Sigmoid colon (tissue), 6 donors: ENCODE measurements at regions not wholly inside any gene's neighbourhood (a gene's known extent, or its start where the extent isn't known, plus 50 kb on each side); places are given as distances from the start of the nearest gene placed in this dataset.
A peak's percentile ranks its signal among the peaks of the same experiment; 100 is the strongest.

Experiments used
- DNase-seq: peaks from one replicate; pipeline ENCODE4 v3.0.0-alpha.2; 2019
- H3K27ac ChIP-seq, 4 donors: fragments of 200-600 bp; sonication (generic); one replicate each; pipeline ENCODE4 v1.5.1; 2016 to 2019; ENCODE audit warnings: mild to moderate bottlenecking in 1 of 4
- H3K27me3 ChIP-seq, 3 donors: fragments of 200-600 bp; sonication (generic); one replicate each; pipeline ENCODE4 v1.5.1; 2019; ENCODE audit warnings: mild to moderate bottlenecking in 1 of 3
- H3K36me3 ChIP-seq, 4 donors: fragments of 200-600 bp; sonication (generic); one replicate each; pipeline ENCODE4 v1.5.1; 2016 to 2019
- H3K4me1 ChIP-seq, 4 donors: fragments of 200-600 bp; sonication (generic); one replicate each; pipeline ENCODE4 v1.5.1; 2017 to 2019
- H3K4me3 ChIP-seq, 4 donors: fragments of 200-600 bp; sonication (generic); one replicate each; pipeline ENCODE4 v1.5.1; 2017 to 2019; ENCODE audit warnings: mild to moderate bottlenecking in 2 of 4, moderate library complexity in 1 of 4
- H3K9me3 ChIP-seq, 4 donors: fragments of 200-600 bp in 3 of 4; sonication (generic) in 3 of 4; one replicate each; pipeline versions ENCODE4 v1.5.1 to v1.6.1; 2013 to 2019
- EP300 ChIP-seq, 4 donors: sonication (generic); formaldehyde crosslinking; IDR thresholded peaks; one replicate each; pipeline ENCODE4 v1.6.1; 2017; ENCODE audit warnings: antibody characterized with exemption in 4 of 4
- POLR2A ChIP-seq, 2 donors: fragments of 450-650 bp; IDR thresholded peaks; one replicate each; pipeline ENCODE4 v1.6.1; 2016; ENCODE audit warnings: antibody characterized with exemption in 2 of 2, mild to moderate bottlenecking in 2 of 2, moderate library complexity in 2 of 2
- POLR2AphosphoS5 ChIP-seq, 4 donors: sonication (generic); formaldehyde crosslinking; IDR thresholded peaks; one replicate each; pipeline ENCODE4 v1.6.1; 2017; ENCODE audit warnings: antibody characterized with exemption in 4 of 4
- WGBS, 2 donors: extraction: QIAGEN DNeasy Blood & Tissue Kit; methylation state at CpG; one replicate each; pipeline ENCODE4 v1.1.7; 2013; 5-methylcytosine and 5-hydroxymethylcytosine counted together
- intact Hi-C: fragments of 100-400 bp; cut with DNase I; formaldehyde crosslinking; loops from one replicate; pipeline ENCODE4 v1.15.1; 2023
- TF ChIP-seq, protein P1 (sequence below), 4 experiments: fragments of 450-650 bp in 3 of 4; fragments of 200-600 bp in 1 of 4; IDR thresholded peaks; one replicate each; pipeline ENCODE4 v1.5.1; 2016 to 2019; ENCODE audit warnings: antibody characterized with exemption in 4 of 4, mild to moderate bottlenecking in 3 of 4, moderate library complexity in 2 of 4
- donor health status: healthy with polysubstance abuse.
- donor health status: healthy.

- 58 to 75% methylated on average over 2 of the region's 2 CpGs for WGBS, 2 donors
- no peak for DNase-seq
- H3K4me1 ChIP-seq: no peaks in the 10 kb centered on the region
- H3K36me3 ChIP-seq: no peaks in the 10 kb centered on the region
- no peaks in the 10 kb centered on the region for H3K27me3 ChIP-seq
- intact Hi-C loops: no loop called here
- H3K9me3 ChIP-seq: no peaks in the 10 kb centered on the region
- TF ChIP-seq POLR2A (IDR thresholded peaks at IDR 0.05) (no peak), POLR2AphosphoS5 (IDR thresholded peaks at IDR 0.05) (no peak), EP300 (IDR thresholded peaks at IDR 0.05) (no peak)
- TF ChIP-seq, protein P1, sequence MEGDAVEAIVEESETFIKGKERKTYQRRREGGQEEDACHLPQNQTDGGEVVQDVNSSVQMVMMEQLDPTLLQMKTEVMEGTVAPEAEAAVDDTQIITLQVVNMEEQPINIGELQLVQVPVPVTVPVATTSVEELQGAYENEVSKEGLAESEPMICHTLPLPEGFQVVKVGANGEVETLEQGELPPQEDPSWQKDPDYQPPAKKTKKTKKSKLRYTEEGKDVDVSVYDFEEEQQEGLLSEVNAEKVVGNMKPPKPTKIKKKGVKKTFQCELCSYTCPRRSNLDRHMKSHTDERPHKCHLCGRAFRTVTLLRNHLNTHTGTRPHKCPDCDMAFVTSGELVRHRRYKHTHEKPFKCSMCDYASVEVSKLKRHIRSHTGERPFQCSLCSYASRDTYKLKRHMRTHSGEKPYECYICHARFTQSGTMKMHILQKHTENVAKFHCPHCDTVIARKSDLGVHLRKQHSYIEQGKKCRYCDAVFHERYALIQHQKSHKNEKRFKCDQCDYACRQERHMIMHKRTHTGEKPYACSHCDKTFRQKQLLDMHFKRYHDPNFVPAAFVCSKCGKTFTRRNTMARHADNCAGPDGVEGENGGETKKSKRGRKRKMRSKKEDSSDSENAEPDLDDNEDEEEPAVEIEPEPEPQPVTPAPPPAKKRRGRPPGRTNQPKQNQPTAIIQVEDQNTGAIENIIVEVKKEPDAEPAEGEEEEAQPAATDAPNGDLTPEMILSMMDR (IDR thresholded peaks at IDR 0.05): no peak
- no peak overlapping the region for H3K4me3 ChIP-seq
- peak overlapping the region in 1 of 4 donors; percentile 47 for H3K27ac ChIP-seq
Observed at GRCh38 chr1:56081736-56082135, 497.6 kb downstream of the PLPP3 start.

- peak; percentile 71 for DNase-seq
- H3K36me3 ChIP-seq: no peaks in the 10 kb centered on the region
- TF ChIP-seq, protein P1 (IDR thresholded peaks at IDR 0.05): no peak
- TF ChIP-seq EP300 (IDR thresholded peaks at IDR 0.05) (no peak), POLR2AphosphoS5 (IDR thresholded peaks at IDR 0.05) (peak in 2 of 4 donors; percentile 14 to 32), POLR2A (IDR thresholded peaks at IDR 0.05) (no peak)
- peak overlapping the region in 2 of 4 donors; percentile 47 to 49 for H3K27ac ChIP-seq
- no peak overlapping the region for H3K4me3 ChIP-seq
- WGBS, 2 donors: 71 to 75% methylated on average over 5 of the region's 5 CpGs
- intact Hi-C loops: no loop called here
- H3K27me3 ChIP-seq: no peaks in the 10 kb centered on the region
- H3K4me1 ChIP-seq: no peaks in the 10 kb centered on the region
- no peaks in the 10 kb centered on the region for H3K9me3 ChIP-seq
Observed at GRCh38 chr1:56081173-56081572, 498.2 kb downstream of the PLPP3 start.

- 80% methylated on average over 5 of the region's 5 CpGs for WGBS, 2 donors
- intact Hi-C loops: no loop called here
- Histone ChIP-seq H3K27me3 (no peaks in the 10 kb centered on the region), H3K27ac (peak overlapping the region in 1 of 4 donors; percentile 47), H3K4me1 (no peaks in the 10 kb centered on the region), H3K4me3 (no peak overlapping the region), H3K9me3 (no peaks in the 10 kb centered on the region), H3K36me3 (no peaks in the 10 kb centered on the region)
- TF ChIP-seq POLR2A (IDR thresholded peaks at IDR 0.05) (no peak), POLR2AphosphoS5 (IDR thresholded peaks at IDR 0.05) (no peak), EP300 (IDR thresholded peaks at IDR 0.05) (no peak)
- TF ChIP-seq, protein P1 (IDR thresholded peaks at IDR 0.05): no peak
- no peak for DNase-seq
Observed at GRCh38 chr1:56080123-56080522, 499.2 kb downstream of the PLPP3 start.

- DNase-seq: no peak
- Histone ChIP-seq H3K9me3 (no peaks in the 10 kb centered on the region), H3K27me3 (no peaks in the 10 kb centered on the region), H3K4me3 (no peak overlapping the region), H3K36me3 (no peaks in the 10 kb centered on the region), H3K4me1 (peaks cover 0 to 3% (median under 1%) of the 10 kb centered on the region in 4 donors), H3K27ac (no peak overlapping the region)
- intact Hi-C loops: no loop called here
- 90 to 94% methylated on average over 2 of the region's 2 CpGs for WGBS, 2 donors
- TF ChIP-seq POLR2AphosphoS5 (IDR thresholded peaks at IDR 0.05) (no peak), EP300 (IDR thresholded peaks at IDR 0.05) (no peak), POLR2A (IDR thresholded peaks at IDR 0.05) (no peak)
- TF ChIP-seq, protein P1 (IDR thresholded peaks at IDR 0.05): no peak
Observed at GRCh38 chr1:56079391-56079790, 500.0 kb downstream of the PLPP3 start.

DNA sequence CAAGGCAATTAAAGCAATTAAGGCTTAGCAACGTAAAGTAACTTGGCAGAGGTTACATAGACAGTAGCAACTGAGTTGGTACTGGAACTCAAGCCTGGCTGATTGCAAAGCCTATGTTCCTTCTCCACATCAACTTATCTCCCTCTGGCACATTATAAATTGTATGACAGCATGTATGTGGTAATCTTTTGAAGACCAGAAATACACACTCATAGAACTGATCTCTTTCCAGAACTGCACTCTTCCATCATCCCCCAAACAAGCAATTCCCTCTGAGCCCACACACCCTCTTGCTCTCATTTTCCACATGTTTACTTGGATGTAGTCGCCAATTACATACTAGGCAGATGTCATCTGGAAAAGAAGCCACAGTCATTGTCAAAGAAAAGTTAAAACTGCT, 502.2 kb downstream of the PLPP3 start:
- Histone ChIP-seq H3K4me3 (no peak overlapping the region), H3K4me1 (peaks cover 0 to 21% (median 17%) of the 10 kb centered on the region in 4 donors), H3K27ac (no peak overlapping the region), H3K36me3 (no peaks in the 10 kb centered on the region), H3K9me3 (no peaks in the 10 kb centered on the region), H3K27me3 (no peaks in the 10 kb centered on the region)
- DNase-seq: no peak
- TF ChIP-seq, protein P1 (IDR thresholded peaks at IDR 0.05): no peak
- TF ChIP-seq EP300 (IDR thresholded peaks at IDR 0.05) (no peak), POLR2AphosphoS5 (IDR thresholded peaks at IDR 0.05) (peak in 2 of 4 donors; percentile 8 to 10)
- intact Hi-C loops: no loop called here
- WGBS, 2 donors: 56 to 70% methylated on average over 2 of the region's 2 CpGs
